H1 (cell line): ENCODE measurements at regions not wholly inside any gene's neighbourhood (a gene's known extent, or its start where the extent isn't known, plus 50 kb on each side); places are given as distances from the start of the nearest gene placed in this dataset.

Experiments used
- CTCF ChIA-PET: fragments of 300-600 bp; sonication (Branson Sonifier 250); formaldehyde crosslinking; loops from one replicate; lab custom pipeline; 2021; ENCODE audit not compliant: partially characterized antibody; lab: Charles Lee
- POLR2A ChIA-PET: fragments of 300-600 bp; sonication (Branson Sonifier 250); formaldehyde crosslinking; loops from one replicate; lab custom pipeline; 2021; ENCODE audit warnings: inconsistent platforms; ENCODE audit not compliant: partially characterized antibody; lab: Charles Lee
- DNase-seq, 2 experiments: peaks; one replicate each; pipeline versions ENCODE4 v3.0.0 to v3.0.0-alpha.2; 2010 to 2022; ENCODE audit warnings: low spot score in 2 of 2, low read depth in 1 of 2, mixed read lengths in 1 of 2
- FAIRE-seq: peaks from 2 replicates; lab custom pipeline; 2011; peaks lifted over from hg19 to GRCh38; lab: Jason Lieb, UNC
- H2AFZ ChIP-seq: 2 replicates; pipeline ENCODE4 v1.8.1; 2012; ENCODE audit warnings: low read length, inconsistent platforms
- H2AK5ac ChIP-seq: 2 replicates; pipeline ENCODE4 v1.6.1; 2013; ENCODE audit warnings: low read depth, low read length
- H2BK120ac ChIP-seq: replicated peaks from 2 replicates; pipeline ENCODE3; 2013; ENCODE audit warnings: low read depth, low read length, inconsistent platforms
- H2BK12ac ChIP-seq: 2 replicates; pipeline ENCODE4 v1.6.1; 2013; ENCODE audit warnings: low read depth, low read length
- H2BK15ac ChIP-seq: 2 replicates; pipeline ENCODE4 v1.6.1; 2013; ENCODE audit warnings: low read length
- H2BK20ac ChIP-seq: 2 replicates; pipeline ENCODE4 v1.6.1; 2013; ENCODE audit warnings: low read length
- H2BK5ac ChIP-seq: 2 replicates; pipeline ENCODE4 v1.6.1; 2013; ENCODE audit warnings: low read depth, low read length
- H3K14ac ChIP-seq: 2 replicates; pipeline ENCODE4 v1.6.1; 2013; ENCODE audit warnings: inconsistent platforms; ENCODE audit not compliant: insufficient read length
- H3K18ac ChIP-seq: 2 replicates; pipeline ENCODE4 v1.6.1; 2013; ENCODE audit warnings: low read length; ENCODE audit errors: extremely low read depth
- H3K23ac ChIP-seq: 2 replicates; pipeline ENCODE4 v1.6.1; 2013; ENCODE audit warnings: inconsistent platforms; ENCODE audit not compliant: insufficient read length
- H3K23me2 ChIP-seq: 2 replicates; pipeline ENCODE4 v1.6.1; 2013; ENCODE audit warnings: low read depth, low read length
- H3K27ac ChIP-seq: 2 replicates; pipeline ENCODE4 v1.6.1; 2011; ENCODE audit warnings: low read depth, low read length, inconsistent platforms
- H3K27me3 ChIP-seq, 4 experiments: replicated peaks in 1 of 4; 1 replicate in 1 of 4; 2 replicates in 3 of 4; pipeline versions ENCODE4 v1.6.1 to v1.8.1; 2011 to 2013; ENCODE audit warnings: low read length in 3 of 4, mild to moderate bottlenecking in 3 of 4, inconsistent platforms in 2 of 4, mixed read lengths in 2 of 4, moderate library complexity in 1 of 4; ENCODE audit not compliant: control insufficient read depth in 3 of 4, insufficient read depth in 3 of 4; ENCODE audit errors: extremely low read depth in 1 of 4
- H3K36me3 ChIP-seq, 4 experiments: 2 replicates each; pipeline versions ENCODE4 v1.6.1 to v1.8.1; 2011 to 2013; ENCODE audit warnings: mild to moderate bottlenecking in 4 of 4, low read length in 3 of 4, moderate library complexity in 2 of 4, control low read depth in 1 of 4, inconsistent platforms in 1 of 4; ENCODE audit not compliant: insufficient read depth in 4 of 4, control insufficient read depth in 2 of 4
- H3K4ac ChIP-seq: replicated peaks from 2 replicates; pipeline ENCODE3; 2013; ENCODE audit warnings: low read length, low read depth, mixed read lengths, inconsistent platforms; ENCODE audit not compliant: insufficient read length
- H3K4me1 ChIP-seq, 4 experiments: replicated peaks in 1 of 4; 1 replicate in 1 of 4; 2 replicates in 3 of 4; pipeline versions ENCODE4 v1.6.1 to v1.8.1; 2011 to 2013; ENCODE audit warnings: low read length in 3 of 4, inconsistent platforms in 2 of 4, mixed read lengths in 1 of 4; ENCODE audit not compliant: insufficient read depth in 4 of 4, control insufficient read depth in 3 of 4
- H3K4me2 ChIP-seq, 2 experiments: 2 replicates each; pipeline versions ENCODE4 v1.6.1 to v1.8.1; 2011 to 2013; ENCODE audit warnings: low read depth in 2 of 2, low read length in 2 of 2, control low read depth in 1 of 2, inconsistent platforms in 1 of 2, mild to moderate bottlenecking in 1 of 2; ENCODE audit not compliant: insufficient read depth in 1 of 2
- H3K4me3 ChIP-seq, 4 experiments: fragments of 200-600, 300-600 bp in 1 of 4; sonication (generic), shearing (Covaris generic), sonication (Bioruptor Twin) in 1 of 4; 2 replicates each; pipeline versions ENCODE4 v1.5.1 to v1.8.1; 2011 to 2016; ENCODE audit warnings: low read length in 4 of 4, low read depth in 3 of 4, control low read depth in 2 of 4, inconsistent platforms in 2 of 4, mild to moderate bottlenecking in 2 of 4, mixed read lengths in 1 of 4, moderate library complexity in 1 of 4; ENCODE audit not compliant: insufficient read depth in 2 of 4; ENCODE audit errors: extremely low read depth in 1 of 4
- H3K56ac ChIP-seq: replicated peaks from 2 replicates; pipeline ENCODE3; 2013; ENCODE audit warnings: low read depth, mild to moderate bottlenecking, mixed read lengths, low read length, inconsistent platforms; ENCODE audit not compliant: insufficient read length
- H3K79me1 ChIP-seq: 2 replicates; pipeline ENCODE4 v1.6.1; 2013; ENCODE audit warnings: low read depth, low read length, control low read depth
- H3K79me2 ChIP-seq, 2 experiments: 2 replicates each; pipeline versions ENCODE4 v1.6.1 to v1.8.1; 2012 to 2013; ENCODE audit warnings: low read length in 2 of 2, mild to moderate bottlenecking in 2 of 2, inconsistent platforms in 1 of 2; ENCODE audit not compliant: insufficient read depth in 2 of 2, control insufficient read depth in 1 of 2
- H3K9ac ChIP-seq, 4 experiments: replicated peaks in 1 of 4; 1 replicate in 1 of 4; 2 replicates in 3 of 4; pipeline versions ENCODE4 v1.6.1 to v1.8.1; 2011 to 2013; ENCODE audit warnings: low read depth in 3 of 4, low read length in 3 of 4, control low read depth in 2 of 4, mild to moderate bottlenecking in 2 of 4, moderate library complexity in 2 of 4, inconsistent platforms in 1 of 4; ENCODE audit errors: extremely low read depth in 1 of 4
- H3K9me3 ChIP-seq, 2 experiments: 2 replicates each; pipeline versions ENCODE4 v1.6.1 to v1.8.1; 2012 to 2013; ENCODE audit warnings: mild to moderate bottlenecking in 2 of 2, moderate library complexity in 2 of 2, control low read depth in 1 of 2, inconsistent platforms in 1 of 2, low read depth in 1 of 2, low read length in 1 of 2, mixed read lengths in 1 of 2; ENCODE audit not compliant: insufficient read depth in 2 of 2
- H4K20me1 ChIP-seq, 2 experiments: replicated peaks in 1 of 2; 2 replicates each; pipeline versions ENCODE3 to v1.8.1; 2011 to 2013; ENCODE audit warnings: inconsistent platforms in 2 of 2, low read length in 2 of 2, mild to moderate bottlenecking in 1 of 2; ENCODE audit not compliant: insufficient read depth in 2 of 2, control insufficient read depth in 1 of 2
- H4K5ac ChIP-seq: 2 replicates; pipeline ENCODE4 v1.6.1; 2013; ENCODE audit warnings: low read length, low read depth, mixed read lengths, inconsistent platforms; ENCODE audit not compliant: insufficient read length
- H4K8ac ChIP-seq: 2 replicates; pipeline ENCODE4 v1.8.0; 2013; ENCODE audit warnings: mild to moderate bottlenecking, moderate library complexity, low read length, inconsistent platforms; ENCODE audit not compliant: insufficient read depth; ENCODE audit errors: extremely low read depth
- H4K91ac ChIP-seq: replicated peaks from 2 replicates; pipeline ENCODE3; 2013; ENCODE audit warnings: low read length, mixed read lengths, inconsistent platforms; ENCODE audit not compliant: insufficient read length
- BACH1 ChIP-seq: IDR thresholded peaks from 2 replicates; pipeline ENCODE4 v1.6.1; 2012; ENCODE audit warnings: low read length, improper control_type of control experiment
- CEBPB ChIP-seq: IDR thresholded peaks from 2 replicates; pipeline ENCODE4 v1.6.1; 2012; ENCODE audit warnings: low read depth, low read length
- FOSL1 ChIP-seq: IDR thresholded peaks from 2 replicates; pipeline ENCODE4 v1.6.1; 2011; ENCODE audit warnings: mild to moderate bottlenecking, low read depth, low read length, moderate library complexity; ENCODE audit not compliant: insufficient read depth
- GTF2F1 ChIP-seq: IDR thresholded peaks from 2 replicates; pipeline ENCODE4 v1.6.1; 2012; ENCODE audit warnings: low read depth, low read length, improper control_type of control experiment, borderline replicate concordance
- KDM1A ChIP-seq: fragments of 200-600, 300-600 bp; sonication (generic); IDR thresholded peaks from 2 replicates; pipeline ENCODE4 v1.7.1; 2016; ENCODE audit warnings: mild to moderate bottlenecking, low read length, borderline replicate concordance
- KDM4A ChIP-seq: IDR thresholded peaks from one replicate; pipeline ENCODE4 v1.7.1; 2012; ENCODE audit warnings: low read depth, mild to moderate bottlenecking, moderate library complexity, low read length, inconsistent platforms; ENCODE audit not compliant: severe bottlenecking
- NANOG ChIP-seq: IDR thresholded peaks from 2 replicates; pipeline ENCODE4 v1.6.1; 2011; ENCODE audit warnings: low read length, low read depth, mild to moderate bottlenecking, inconsistent platforms; ENCODE audit not compliant: insufficient read depth, poor library complexity, severe bottlenecking
- RAD21 ChIP-seq, 2 experiments: IDR thresholded peaks in 1 of 2; conservative IDR thresholded peaks in 1 of 2; 2 replicates each; pipeline ENCODE4 v1.6.1; 2011; ENCODE audit warnings: low read depth in 2 of 2, low read length in 2 of 2, improper control_type of control experiment in 1 of 2, inconsistent platforms in 1 of 2, mild to moderate bottlenecking in 1 of 2, moderate library complexity in 1 of 2
- RBBP5 ChIP-seq: IDR thresholded peaks from 2 replicates; pipeline ENCODE4 v1.7.1; 2012; ENCODE audit warnings: low read depth, mild to moderate bottlenecking, inconsistent platforms, low read length, moderate library complexity, borderline replicate concordance
- RFX5 ChIP-seq: IDR thresholded peaks from 2 replicates; pipeline ENCODE4 v1.6.1; 2011; ENCODE audit warnings: low read depth, low read length, improper control_type of control experiment, borderline replicate concordance
- SIRT6 ChIP-seq: IDR thresholded peaks from one replicate; pipeline ENCODE4 v1.7.1; 2012; ENCODE audit warnings: low read length, inconsistent platforms
- SP4 ChIP-seq: IDR thresholded peaks from 2 replicates; pipeline ENCODE4 v1.6.1; 2012; ENCODE audit warnings: low read length, inconsistent platforms
- TBP ChIP-seq: IDR thresholded peaks from 2 replicates; pipeline ENCODE4 v1.6.1; 2011; ENCODE audit warnings: low read depth, low read length, improper control_type of control experiment
- TEAD4 ChIP-seq: IDR thresholded peaks from 2 replicates; pipeline ENCODE4 v1.6.1; 2012; ENCODE audit warnings: low read depth, low read length, inconsistent platforms, mixed read lengths
- YY1 ChIP-seq: IDR thresholded peaks from 2 replicates; pipeline ENCODE4 v1.6.1; 2011; ENCODE audit warnings: low read depth, mild to moderate bottlenecking, low read length
- WGBS, 2 experiments: shearing (Covaris generic) in 1 of 2; methylation state at CpG; one replicate each; pipeline versions ENCODE4 v1.1.6 to v1.1.7; 2013 to 2015; ENCODE audit warnings: low lambda C conversion rate in 2 of 2, mixed read lengths in 2 of 2, inconsistent platforms in 1 of 2, low coverage in 1 of 2, missing lambda C conversion rate in 1 of 2; ENCODE audit not compliant: insufficient replicate concordance in 2 of 2, insufficient coverage in 1 of 2, insufficient read length in 1 of 2; ENCODE audit errors: extremely low coverage in 1 of 2, missing lambda C conversion rate in 1 of 2; 5-methylcytosine and 5-hydroxymethylcytosine counted together
- TF ChIP-seq, protein P1 (sequence below): IDR thresholded peaks from 2 replicates; pipeline ENCODE4 v1.6.1; 2011; ENCODE audit warnings: low read depth, mild to moderate bottlenecking, low read length; ENCODE audit not compliant: insufficient read depth

DNA sequence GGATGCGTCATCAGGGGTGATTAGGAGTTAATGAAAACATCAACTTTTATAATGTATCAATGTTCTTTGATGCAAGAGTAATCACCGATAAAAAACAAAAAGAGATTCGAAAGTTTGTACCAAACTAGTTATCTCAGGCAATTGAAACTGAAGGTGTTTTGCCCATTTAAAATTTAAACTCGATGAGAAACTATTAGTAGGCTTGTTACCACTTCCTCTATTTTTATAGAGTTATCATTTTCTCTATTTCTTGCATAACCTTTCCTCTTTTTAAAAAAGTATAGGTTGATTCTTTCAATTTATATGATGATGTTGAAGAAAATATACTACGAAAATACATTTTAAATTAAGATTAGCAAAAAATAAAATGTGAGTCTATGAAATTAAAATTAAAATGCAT is 597.3 kb upstream of the POT1 start:
- 92% methylated on average over 5 of the region's 5 CpGs; no CpG with 5 or more reads in 1 of the 2 experiments for WGBS, 2 experiments
- TF ChIP-seq KDM1A = no peak
- no peak for TF ChIP-seq RFX5
- no peak for TF ChIP-seq SP4
- TF ChIP-seq, protein P1, sequence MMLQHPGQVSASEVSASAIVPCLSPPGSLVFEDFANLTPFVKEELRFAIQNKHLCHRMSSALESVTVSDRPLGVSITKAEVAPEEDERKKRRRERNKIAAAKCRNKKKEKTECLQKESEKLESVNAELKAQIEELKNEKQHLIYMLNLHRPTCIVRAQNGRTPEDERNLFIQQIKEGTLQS = no peak
- no peak for TF ChIP-seq BACH1
- no peak for TF ChIP-seq RBBP5
- TF ChIP-seq YY1 = no peak
- no peak for TF ChIP-seq FOSL1
- no peak for TF ChIP-seq GTF2F1
- TF ChIP-seq RAD21 (IDR thresholded peaks at IDR 0.05 in 1 of 2, conservative IDR thresholded peaks at IDR 0.05 in 1 of 2; ENCODE audit: low read depth in 2 of 2, low read length in 2 of 2) = no peak
- TF ChIP-seq KDM4A = no peak
- no peak for TF ChIP-seq CEBPB
- TF ChIP-seq NANOG = no peak
- no peak for TF ChIP-seq TEAD4
- no peak for TF ChIP-seq TBP
- TF ChIP-seq SIRT6 = no peak

More for the DNA sequence above, 597.3 kb upstream of the POT1 start:
- Histone ChIP-seq H3K4ac (no peak overlapping the region), H3K23me2 (no peaks in the 10 kb centered on the region), H3K27ac (no peak overlapping the region), H3K79me1 (no peaks in the 10 kb centered on the region), H3K4me2 (no peak overlapping the region), H3K14ac (no peak overlapping the region), H3K56ac (no peak overlapping the region), H3K79me2 (no peaks in the 10 kb centered on the region), H3K27me3 (no peaks in the 10 kb centered on the region), H2BK120ac (no peak overlapping the region), H2BK20ac (no peak overlapping the region), H3K9ac (no peak overlapping the region), H2AFZ (no peak overlapping the region), H4K20me1 (no peaks in the 10 kb centered on the region), H2BK15ac (no peak overlapping the region), H3K18ac (no peak overlapping the region), H4K91ac (no peak overlapping the region), H4K5ac (no peak overlapping the region), H4K8ac (no peak overlapping the region), H3K4me3 (no peak overlapping the region), H3K36me3 (no peaks in the 10 kb centered on the region), H2AK5ac (no peak overlapping the region), H3K23ac (no peak overlapping the region), H2BK5ac (no peak overlapping the region), H3K9me3 (no peaks in the 10 kb centered on the region), H2BK12ac (no peak overlapping the region), H3K4me1 (no peaks in the 10 kb centered on the region)
- DNase-seq (no peak), FAIRE-seq (no peak)
- ChIA-PET CTCF (no interaction called here), POLR2A (no interaction called here)
